ENCODE measurements at regions not wholly inside any gene's neighbourhood (a gene's known extent, or its start where the extent isn't known, plus 50 kb on each side); places are given as distances from the start of the nearest gene placed in this dataset.

GRCh38 chr7:46143949-46144917 lies 223.2 kb upstream of the IGFBP3 start:
- TF ChIP-seq SIN3A (IDR thresholded peaks at IDR 0.05; ENCODE audit: borderline replicate concordance, insufficient read depth, low read length) (no peak), FOXP2 (optimal IDR thresholded peaks at IDR 0.05; ENCODE audit: borderline replicate concordance, extremely low read depth, extremely low read length, insufficient read depth) (no peak)
- TF ChIP-seq, protein P1, sequence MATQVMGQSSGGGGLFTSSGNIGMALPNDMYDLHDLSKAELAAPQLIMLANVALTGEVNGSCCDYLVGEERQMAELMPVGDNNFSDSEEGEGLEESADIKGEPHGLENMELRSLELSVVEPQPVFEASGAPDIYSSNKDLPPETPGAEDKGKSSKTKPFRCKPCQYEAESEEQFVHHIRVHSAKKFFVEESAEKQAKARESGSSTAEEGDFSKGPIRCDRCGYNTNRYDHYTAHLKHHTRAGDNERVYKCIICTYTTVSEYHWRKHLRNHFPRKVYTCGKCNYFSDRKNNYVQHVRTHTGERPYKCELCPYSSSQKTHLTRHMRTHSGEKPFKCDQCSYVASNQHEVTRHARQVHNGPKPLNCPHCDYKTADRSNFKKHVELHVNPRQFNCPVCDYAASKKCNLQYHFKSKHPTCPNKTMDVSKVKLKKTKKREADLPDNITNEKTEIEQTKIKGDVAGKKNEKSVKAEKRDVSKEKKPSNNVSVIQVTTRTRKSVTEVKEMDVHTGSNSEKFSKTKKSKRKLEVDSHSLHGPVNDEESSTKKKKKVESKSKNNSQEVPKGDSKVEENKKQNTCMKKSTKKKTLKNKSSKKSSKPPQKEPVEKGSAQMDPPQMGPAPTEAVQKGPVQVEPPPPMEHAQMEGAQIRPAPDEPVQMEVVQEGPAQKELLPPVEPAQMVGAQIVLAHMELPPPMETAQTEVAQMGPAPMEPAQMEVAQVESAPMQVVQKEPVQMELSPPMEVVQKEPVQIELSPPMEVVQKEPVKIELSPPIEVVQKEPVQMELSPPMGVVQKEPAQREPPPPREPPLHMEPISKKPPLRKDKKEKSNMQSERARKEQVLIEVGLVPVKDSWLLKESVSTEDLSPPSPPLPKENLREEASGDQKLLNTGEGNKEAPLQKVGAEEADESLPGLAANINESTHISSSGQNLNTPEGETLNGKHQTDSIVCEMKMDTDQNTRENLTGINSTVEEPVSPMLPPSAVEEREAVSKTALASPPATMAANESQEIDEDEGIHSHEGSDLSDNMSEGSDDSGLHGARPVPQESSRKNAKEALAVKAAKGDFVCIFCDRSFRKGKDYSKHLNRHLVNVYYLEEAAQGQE (IDR thresholded peaks at IDR 0.05; ENCODE audit: insufficient read depth in 1 of 2, low read depth in 2 of 2, low read length in 2 of 2) = no peak

DNA sequence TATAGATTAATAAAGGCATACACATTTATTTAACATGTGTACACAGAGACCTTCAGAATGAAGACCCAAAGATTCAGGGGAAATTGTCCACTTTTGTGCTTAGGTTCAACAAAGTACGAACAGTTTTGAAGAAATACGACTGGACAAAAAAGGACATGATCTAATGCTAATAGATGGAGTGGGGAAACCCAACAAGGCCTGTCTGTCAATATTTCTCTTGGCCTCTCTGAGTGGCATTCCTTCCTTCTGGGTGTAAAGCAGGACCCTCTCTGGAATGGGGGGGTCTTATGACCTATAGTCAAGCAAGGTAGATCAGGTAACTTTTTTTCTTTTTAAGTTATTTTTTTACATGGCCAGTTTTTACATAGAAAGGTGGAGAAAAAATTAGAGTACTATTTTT lies 222.3 kb upstream of the IGFBP3 start:
- TF ChIP-seq, protein P1 (IDR thresholded peaks at IDR 0.05; ENCODE audit: insufficient read depth in 1 of 2, low read depth in 2 of 2, low read length in 2 of 2) = no peak
- TF ChIP-seq FOXP2 (optimal IDR thresholded peaks at IDR 0.05; ENCODE audit: borderline replicate concordance, extremely low read depth, extremely low read length, insufficient read depth) (no peak), SIN3A (IDR thresholded peaks at IDR 0.05; ENCODE audit: borderline replicate concordance, insufficient read depth, low read length) (no peak), POLR2AphosphoS5 (IDR thresholded peaks at IDR 0.05; ENCODE audit: low read depth, low read length) (no peak), TAF1 (IDR thresholded peaks at IDR 0.05; ENCODE audit: borderline replicate concordance, insufficient read depth, low read length) (no peak)

- TF ChIP-seq SIN3A (IDR thresholded peaks at IDR 0.05; ENCODE audit: borderline replicate concordance, insufficient read depth, low read length) = no peak
- TF ChIP-seq FOXP2 (optimal IDR thresholded peaks at IDR 0.05; ENCODE audit: borderline replicate concordance, extremely low read depth, extremely low read length, insufficient read depth) = no peak
- no peak for TF ChIP-seq TAF1 (IDR thresholded peaks at IDR 0.05; ENCODE audit: borderline replicate concordance, insufficient read depth, low read length)
- no peak for TF ChIP-seq POLR2AphosphoS5 (IDR thresholded peaks at IDR 0.05; ENCODE audit: low read depth, low read length)
- TF ChIP-seq, protein P1 (IDR thresholded peaks at IDR 0.05; ENCODE audit: insufficient read depth in 1 of 2, low read depth in 2 of 2, low read length in 2 of 2) = no peak
Observed at GRCh38 chr7:46139079-46139478, 218.0 kb upstream of the IGFBP3 start.

DNA sequence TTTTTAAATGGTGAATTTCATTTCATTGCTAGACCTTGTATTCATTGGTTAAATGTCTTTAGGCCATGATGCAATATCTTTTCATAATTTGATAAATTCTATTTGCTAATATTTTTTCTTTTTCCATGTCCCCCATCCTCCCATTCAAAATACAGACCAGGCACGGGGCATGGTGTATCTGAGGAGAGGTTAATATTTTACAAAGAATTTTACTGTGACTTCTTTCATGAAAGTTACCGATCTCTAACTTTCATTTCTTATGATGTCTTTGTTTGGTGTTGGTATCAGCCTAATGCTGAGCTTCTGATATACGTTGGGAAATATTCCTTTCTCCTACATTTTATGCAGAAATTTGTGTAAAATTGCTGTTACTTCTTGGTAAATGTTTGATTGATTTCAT lies 216.7 kb upstream of the IGFBP3 start:
- TF ChIP-seq FOXP2 (optimal IDR thresholded peaks at IDR 0.05; ENCODE audit: borderline replicate concordance, extremely low read depth, extremely low read length, insufficient read depth) (no peak), SIN3A (IDR thresholded peaks at IDR 0.05; ENCODE audit: borderline replicate concordance, insufficient read depth, low read length) (no peak), TAF1 (IDR thresholded peaks at IDR 0.05; ENCODE audit: borderline replicate concordance, insufficient read depth, low read length) (no peak), POLR2AphosphoS5 (IDR thresholded peaks at IDR 0.05; ENCODE audit: low read depth, low read length) (no peak)
- TF ChIP-seq, protein P1 (IDR thresholded peaks at IDR 0.05; ENCODE audit: insufficient read depth in 1 of 2, low read depth in 2 of 2, low read length in 2 of 2) = no peak
